ENCODE measurements at regions not wholly inside any gene's neighbourhood (a gene's known extent, or its start where the extent isn't known, plus 50 kb on each side); places are given as distances from the start of the nearest gene placed in this dataset.

DNA sequence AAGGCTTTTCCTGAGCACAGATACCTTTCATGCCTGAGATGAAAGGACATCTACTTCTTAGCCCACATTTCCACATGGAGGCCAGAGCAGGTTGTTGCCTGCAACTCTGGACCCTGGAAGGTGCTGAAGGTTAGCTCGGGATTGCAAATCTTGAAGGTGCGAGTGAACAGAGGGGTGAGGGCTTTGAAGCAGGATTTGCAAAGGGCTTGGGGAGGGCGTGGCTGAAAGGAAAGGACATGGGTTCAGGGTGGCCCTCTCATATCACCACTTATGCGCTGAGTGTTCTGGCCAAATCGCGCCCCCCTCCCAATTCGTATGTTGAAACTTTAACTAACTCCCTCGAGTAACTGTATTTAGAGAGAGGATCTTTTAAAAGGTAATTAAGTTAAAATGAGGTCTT, 501.6 kb downstream of the MIAT start:
- Histone ChIP-seq H3K27me3 (ENCODE audit: low read depth, low read length) (peaks cover 9% of the 10 kb centered on the region), H3K4me1 (ENCODE audit: low read length) (no peaks in the 10 kb centered on the region), H3K4me3 (ENCODE audit: low read length) (no peak overlapping the region), H3K4me2 (ENCODE audit: low read length) (no peak overlapping the region), H3K27ac (ENCODE audit: low read length) (no peak overlapping the region), H4K20me1 (ENCODE audit: insufficient read depth, low read length) (no peaks in the 10 kb centered on the region), H3K9ac (ENCODE audit: low read length) (no peak overlapping the region), H3K79me2 (ENCODE audit: low read length) (no peaks in the 10 kb centered on the region), H2AFZ (ENCODE audit: low read depth, low read length) (no peak overlapping the region), H3K9me3 (ENCODE audit: insufficient read depth, low read length) (no peaks in the 10 kb centered on the region), H3K36me3 (replicated peaks; ENCODE audit: low read depth, low read length) (no peaks in the 10 kb centered on the region)
- TF ChIP-seq CTCF (IDR thresholded peaks at IDR 0.05; ENCODE audit: low read depth, low read length) (no peak), EZH2phosphoT487 (IDR thresholded peaks at IDR 0.05; ENCODE audit: low read depth) (no peak)

DNA sequence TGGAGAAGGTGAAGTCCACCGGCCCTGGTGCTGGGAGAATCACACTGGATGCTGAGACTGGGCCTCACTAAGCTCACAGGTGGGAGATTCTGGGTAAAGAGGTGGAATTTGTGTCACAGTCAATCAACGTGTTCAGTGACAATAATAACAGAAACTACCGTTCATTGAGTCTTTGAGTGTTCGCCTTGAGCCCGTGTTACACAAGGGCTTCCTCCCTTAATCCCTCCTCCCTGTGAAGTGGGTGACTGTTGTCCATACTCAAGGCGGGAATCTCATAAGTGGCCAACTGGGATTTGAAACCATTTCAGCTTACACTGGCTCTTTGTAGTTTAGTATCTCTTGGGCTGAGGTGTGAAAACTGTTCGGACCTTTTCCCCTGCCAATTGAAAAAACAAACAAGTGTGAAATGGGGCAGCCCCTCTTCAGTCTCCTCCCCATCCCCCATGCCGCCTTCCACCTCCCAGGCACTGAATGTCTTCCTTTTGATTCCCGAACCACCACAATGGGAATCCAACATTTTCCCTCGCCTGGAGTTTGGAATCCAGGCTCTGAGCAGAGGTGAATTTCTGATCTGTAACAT, 502.4 kb downstream of the MIAT start:
- H3K27me3 ChIP-seq (ENCODE audit: low read depth, low read length): peaks cover 9% of the 10 kb centered on the region
- no peak overlapping the region for H2AFZ ChIP-seq (ENCODE audit: low read depth, low read length)
- H3K4me1 ChIP-seq (ENCODE audit: low read length): no peaks in the 10 kb centered on the region

DNA sequence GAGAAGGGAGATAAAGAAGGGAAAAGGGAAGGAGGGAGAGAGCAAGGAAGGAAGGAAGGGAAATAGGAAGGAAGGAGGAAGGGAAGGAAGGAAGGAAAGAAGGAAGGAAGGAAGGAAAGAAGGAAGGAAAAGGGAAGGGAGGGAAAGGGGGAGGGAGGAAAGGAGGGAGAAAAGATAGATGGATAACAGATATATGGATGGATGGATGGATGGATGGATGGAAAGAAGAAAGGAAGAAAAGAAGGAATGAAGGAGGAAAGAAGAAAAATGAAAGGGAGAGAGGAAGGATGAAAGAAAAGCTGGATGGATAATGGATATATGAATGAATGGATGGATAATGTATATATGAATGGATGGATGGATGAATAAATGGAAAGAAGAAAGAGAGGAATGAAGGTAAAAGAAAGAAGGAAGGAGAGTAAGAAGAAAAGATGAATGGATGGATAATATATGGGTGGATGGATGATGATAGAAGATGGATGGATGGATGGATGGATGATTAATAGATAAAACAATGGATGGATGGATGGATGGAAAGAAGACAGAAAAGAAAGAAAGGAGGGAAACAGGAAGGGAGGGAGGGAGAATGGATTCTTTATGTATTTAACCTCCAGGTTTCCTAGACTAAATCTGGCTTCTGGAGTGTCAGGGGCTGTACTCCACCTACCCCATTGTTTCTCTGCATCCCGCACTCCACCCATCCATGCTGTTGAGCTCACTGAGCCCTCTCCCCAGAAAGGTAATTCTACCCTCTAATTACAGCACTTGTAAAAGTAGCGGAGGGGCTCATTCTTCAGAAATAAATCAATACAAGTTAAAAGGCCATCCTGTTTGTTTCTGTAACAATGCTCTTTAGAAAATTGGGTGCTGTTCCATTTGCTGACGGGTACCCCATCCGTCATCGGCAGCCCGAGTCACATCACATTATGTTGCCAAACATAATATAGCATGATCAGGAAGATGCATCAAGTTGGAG, 506.1 kb downstream of the MIAT start:
- no peak overlapping the region for H3K4me2 ChIP-seq (ENCODE audit: low read length)
- H4K20me1 ChIP-seq (ENCODE audit: insufficient read depth, low read length): no peaks in the 10 kb centered on the region
- no peaks in the 10 kb centered on the region for H3K4me1 ChIP-seq (ENCODE audit: low read length)
- no peak overlapping the region for H3K4me3 ChIP-seq (ENCODE audit: low read length)
- no peaks in the 10 kb centered on the region for H3K36me3 ChIP-seq (replicated peaks; ENCODE audit: low read depth, low read length)
- no peak overlapping the region for H3K27ac ChIP-seq (ENCODE audit: low read length)
- TF ChIP-seq CTCF (IDR thresholded peaks at IDR 0.05; ENCODE audit: low read depth, low read length) (no peak), EZH2phosphoT487 (IDR thresholded peaks at IDR 0.05; ENCODE audit: low read depth) (no peak)
- H2AFZ ChIP-seq (ENCODE audit: low read depth, low read length): no peak overlapping the region
- no peak overlapping the region for H3K9ac ChIP-seq (ENCODE audit: low read length)
- no peaks in the 10 kb centered on the region for H3K9me3 ChIP-seq (ENCODE audit: insufficient read depth, low read length)
- H3K79me2 ChIP-seq (ENCODE audit: low read length): no peaks in the 10 kb centered on the region
- peaks cover 9% of the 10 kb centered on the region for H3K27me3 ChIP-seq (ENCODE audit: low read depth, low read length)

More for the DNA sequence above, 502.4 kb downstream of the MIAT start:
- no peak for TF ChIP-seq EZH2phosphoT487 (IDR thresholded peaks at IDR 0.05; ENCODE audit: low read depth)
- TF ChIP-seq CTCF (IDR thresholded peaks at IDR 0.05; ENCODE audit: low read depth, low read length): no peak
- H3K27ac ChIP-seq (ENCODE audit: low read length): no peak overlapping the region
- H3K9me3 ChIP-seq (ENCODE audit: insufficient read depth, low read length): no peaks in the 10 kb centered on the region
- no peak overlapping the region for H3K4me2 ChIP-seq (ENCODE audit: low read length)
- H3K9ac ChIP-seq (ENCODE audit: low read length): no peak overlapping the region
- no peak overlapping the region for H3K4me3 ChIP-seq (ENCODE audit: low read length)
- H3K36me3 ChIP-seq (replicated peaks; ENCODE audit: low read depth, low read length): no peaks in the 10 kb centered on the region
- H3K79me2 ChIP-seq (ENCODE audit: low read length): no peaks in the 10 kb centered on the region
- no peaks in the 10 kb centered on the region for H4K20me1 ChIP-seq (ENCODE audit: insufficient read depth, low read length)

DNA sequence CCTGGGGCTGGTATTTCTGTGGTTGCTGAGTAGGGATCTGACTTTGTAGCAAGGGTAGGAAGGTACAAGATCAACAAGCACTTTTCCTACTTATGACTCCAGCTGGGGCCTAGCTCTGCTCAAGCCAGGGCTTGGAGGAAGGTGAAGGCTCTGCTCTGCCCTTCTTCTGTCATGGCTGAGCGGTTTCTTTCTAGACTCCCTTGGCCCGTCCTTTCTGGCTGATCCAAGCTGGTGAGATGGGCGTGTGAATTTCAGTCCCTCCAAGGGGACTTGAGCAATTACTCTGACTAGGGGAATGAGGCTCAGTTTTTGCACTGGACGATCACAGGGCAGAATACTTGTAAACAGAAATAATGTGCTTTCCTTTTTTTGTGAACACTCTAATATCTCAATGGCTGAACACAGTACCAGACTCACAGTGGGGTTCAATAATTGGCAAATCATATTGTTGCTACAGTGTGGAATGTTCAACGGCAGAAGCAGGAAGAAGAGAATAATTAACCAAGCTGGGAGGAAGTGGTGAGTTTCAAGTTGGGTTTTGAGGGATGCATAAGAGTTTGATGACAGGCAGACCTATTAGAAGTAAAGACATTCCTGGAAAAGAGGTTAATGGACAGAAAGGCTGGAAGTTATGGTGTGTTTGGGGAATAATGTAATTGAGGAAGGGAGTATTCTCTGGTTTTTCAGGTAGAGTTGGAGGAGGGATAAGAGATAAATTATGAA, 507.6 kb downstream of the MIAT start:
- H2AFZ ChIP-seq (ENCODE audit: low read depth, low read length): no peak overlapping the region
- no peaks in the 10 kb centered on the region for H3K4me1 ChIP-seq (ENCODE audit: low read length)
- H3K4me2 ChIP-seq (ENCODE audit: low read length): no peak overlapping the region

More for the DNA sequence above, 507.6 kb downstream of the MIAT start:
- no peaks in the 10 kb centered on the region for H3K9me3 ChIP-seq (ENCODE audit: insufficient read depth, low read length)
- TF ChIP-seq CTCF (IDR thresholded peaks at IDR 0.05; ENCODE audit: low read depth, low read length): no peak
- H3K27me3 ChIP-seq (ENCODE audit: low read depth, low read length): peaks cover 10% of the 10 kb centered on the region
- H4K20me1 ChIP-seq (ENCODE audit: insufficient read depth, low read length): no peaks in the 10 kb centered on the region
- no peak overlapping the region for H3K9ac ChIP-seq (ENCODE audit: low read length)
- H3K4me3 ChIP-seq (ENCODE audit: low read length): no peak overlapping the region
- no peaks in the 10 kb centered on the region for H3K79me2 ChIP-seq (ENCODE audit: low read length)
- no peaks in the 10 kb centered on the region for H3K36me3 ChIP-seq (replicated peaks; ENCODE audit: low read depth, low read length)
- H3K27ac ChIP-seq (ENCODE audit: low read length): no peak overlapping the region
